ENCODE measurements at regions not wholly inside any gene's neighbourhood (a gene's known extent, or its start where the extent isn't known, plus 50 kb on each side); places are given as distances from the start of the nearest gene placed in this dataset.
A peak's percentile ranks its signal among the peaks of the same experiment; 100 is the strongest.

GRCh38 chr7:41457832-41458437 lies 245.0 kb downstream of the INHBA start:
- no peaks in the 10 kb centered on the region for H3K4me1 ChIP-seq (ENCODE audit: control insufficient read depth, insufficient read depth, low read length)
- no peak overlapping the region for H3K4me3 ChIP-seq (ENCODE audit: insufficient read depth, low read depth, low read length)
- H3K9me3 ChIP-seq (ENCODE audit: control insufficient read depth, low read length): no peaks in the 10 kb centered on the region
- no peaks in the 10 kb centered on the region for H3K27me3 ChIP-seq (ENCODE audit: control insufficient read depth, insufficient read depth, low read length, poor library complexity, severe bottlenecking)
- H3K27ac ChIP-seq (ENCODE audit: insufficient read depth, low read depth, low read length, poor library complexity, severe bottlenecking): no peak overlapping the region
- H3K36me3 ChIP-seq (ENCODE audit: control insufficient read depth, insufficient read depth, low read length): no peaks in the 10 kb centered on the region

- no peak overlapping the region for H3K27ac ChIP-seq (ENCODE audit: insufficient read depth, low read depth, low read length, poor library complexity, severe bottlenecking)
- no peaks in the 10 kb centered on the region for H3K36me3 ChIP-seq (ENCODE audit: control insufficient read depth, insufficient read depth, low read length)
- no peak overlapping the region for H3K4me3 ChIP-seq (ENCODE audit: insufficient read depth, low read depth, low read length)
- no peaks in the 10 kb centered on the region for H3K4me1 ChIP-seq (ENCODE audit: control insufficient read depth, insufficient read depth, low read length)
- no peaks in the 10 kb centered on the region for H3K9me3 ChIP-seq (ENCODE audit: control insufficient read depth, low read length)
- H3K27me3 ChIP-seq (ENCODE audit: control insufficient read depth, insufficient read depth, low read length, poor library complexity, severe bottlenecking): no peaks in the 10 kb centered on the region
- WGBS, 2 experiments: 100% methylated on average over 1 of the region's 1 CpG; no CpG with 5 or more reads in 1 of the 2 experiments
These were observed 251.1 kb downstream of the INHBA start for GRCh38 chr7:41451826-41452225.

- 94 to 97% methylated on average over 5 of the region's 5 CpGs for WGBS, 2 experiments
- Histone ChIP-seq H3K27ac (ENCODE audit: insufficient read depth, low read depth, low read length, poor library complexity, severe bottlenecking) (no peak overlapping the region), H3K36me3 (ENCODE audit: control insufficient read depth, insufficient read depth, low read length) (no peaks in the 10 kb centered on the region), H3K4me3 (ENCODE audit: insufficient read depth, low read depth, low read length) (no peak overlapping the region), H3K27me3 (ENCODE audit: control insufficient read depth, insufficient read depth, low read length, poor library complexity, severe bottlenecking) (no peaks in the 10 kb centered on the region), H3K9me3 (ENCODE audit: control insufficient read depth, low read length) (no peaks in the 10 kb centered on the region), H3K4me1 (ENCODE audit: control insufficient read depth, insufficient read depth, low read length) (no peaks in the 10 kb centered on the region)
These were observed 253.2 kb downstream of the INHBA start for GRCh38 chr7:41449694-41450093.

- Histone ChIP-seq H3K4me3 (ENCODE audit: insufficient read depth, low read depth, low read length) (no peak overlapping the region), H3K36me3 (ENCODE audit: control insufficient read depth, insufficient read depth, low read length) (no peaks in the 10 kb centered on the region), H3K9me3 (ENCODE audit: control insufficient read depth, low read length) (no peaks in the 10 kb centered on the region), H3K27me3 (ENCODE audit: control insufficient read depth, insufficient read depth, low read length, poor library complexity, severe bottlenecking) (no peaks in the 10 kb centered on the region), H3K27ac (ENCODE audit: insufficient read depth, low read depth, low read length, poor library complexity, severe bottlenecking) (no peak overlapping the region), H3K4me1 (ENCODE audit: control insufficient read depth, insufficient read depth, low read length) (no peaks in the 10 kb centered on the region)
- WGBS, 2 experiments: 87 to 88% methylated on average over 3 of the region's 3 CpGs
These were observed 253.6 kb downstream of the INHBA start for GRCh38 chr7:41449286-41449685.

- Histone ChIP-seq H3K4me3 (ENCODE audit: insufficient read depth, low read depth, low read length) (no peak overlapping the region), H3K9me3 (ENCODE audit: control insufficient read depth, low read length) (no peaks in the 10 kb centered on the region), H3K27ac (ENCODE audit: insufficient read depth, low read depth, low read length, poor library complexity, severe bottlenecking) (no peak overlapping the region), H3K36me3 (ENCODE audit: control insufficient read depth, insufficient read depth, low read length) (no peaks in the 10 kb centered on the region), H3K27me3 (ENCODE audit: control insufficient read depth, insufficient read depth, low read length, poor library complexity, severe bottlenecking) (no peaks in the 10 kb centered on the region), H3K4me1 (ENCODE audit: control insufficient read depth, insufficient read depth, low read length) (no peaks in the 10 kb centered on the region)
These were observed 254.8 kb downstream of the INHBA start for GRCh38 chr7:41448104-41448503.

GRCh38 chr7:41447450-41448042 lies 255.3 kb downstream of the INHBA start:
- no peaks in the 10 kb centered on the region for H3K27me3 ChIP-seq (ENCODE audit: control insufficient read depth, insufficient read depth, low read length, poor library complexity, severe bottlenecking)
- H3K36me3 ChIP-seq (ENCODE audit: control insufficient read depth, insufficient read depth, low read length): no peaks in the 10 kb centered on the region
- H3K4me3 ChIP-seq (ENCODE audit: insufficient read depth, low read depth, low read length): no peak overlapping the region
- no peaks in the 10 kb centered on the region for H3K4me1 ChIP-seq (ENCODE audit: control insufficient read depth, insufficient read depth, low read length)
- H3K27ac ChIP-seq (ENCODE audit: insufficient read depth, low read depth, low read length, poor library complexity, severe bottlenecking): no peak overlapping the region
- 92 to 94% methylated on average over 9 of the region's 9 CpGs for WGBS, 2 experiments
- no peaks in the 10 kb centered on the region for H3K9me3 ChIP-seq (ENCODE audit: control insufficient read depth, low read length)

GRCh38 chr7:41446606-41447449 lies 256.1 kb downstream of the INHBA start:
- no peak overlapping the region for H3K4me3 ChIP-seq (ENCODE audit: insufficient read depth, low read depth, low read length)
- 91 to 92% methylated on average over 6 to 7 of the region's 7 CpGs for WGBS, 2 experiments
- no peaks in the 10 kb centered on the region for H3K9me3 ChIP-seq (ENCODE audit: control insufficient read depth, low read length)
- H3K4me1 ChIP-seq (ENCODE audit: control insufficient read depth, insufficient read depth, low read length): no peaks in the 10 kb centered on the region
- H3K36me3 ChIP-seq (ENCODE audit: control insufficient read depth, insufficient read depth, low read length): no peaks in the 10 kb centered on the region
- H3K27me3 ChIP-seq (ENCODE audit: control insufficient read depth, insufficient read depth, low read length, poor library complexity, severe bottlenecking): no peaks in the 10 kb centered on the region
- H3K27ac ChIP-seq (ENCODE audit: insufficient read depth, low read depth, low read length, poor library complexity, severe bottlenecking): no peak overlapping the region

GRCh38 chr7:41445946-41446345 lies 256.9 kb downstream of the INHBA start:
- no peak overlapping the region for H3K4me3 ChIP-seq (ENCODE audit: insufficient read depth, low read depth, low read length)
- no peaks in the 10 kb centered on the region for H3K9me3 ChIP-seq (ENCODE audit: control insufficient read depth, low read length)
- H3K27me3 ChIP-seq (ENCODE audit: control insufficient read depth, insufficient read depth, low read length, poor library complexity, severe bottlenecking): no peaks in the 10 kb centered on the region
- H3K27ac ChIP-seq (ENCODE audit: insufficient read depth, low read depth, low read length, poor library complexity, severe bottlenecking): no peak overlapping the region
- no peaks in the 10 kb centered on the region for H3K36me3 ChIP-seq (ENCODE audit: control insufficient read depth, insufficient read depth, low read length)
- WGBS, 2 experiments: 67 to 71% methylated on average over 3 of the region's 3 CpGs
- H3K4me1 ChIP-seq (ENCODE audit: control insufficient read depth, insufficient read depth, low read length): no peaks in the 10 kb centered on the region

- no peaks in the 10 kb centered on the region for H3K36me3 ChIP-seq (ENCODE audit: control insufficient read depth, insufficient read depth, low read length)
- no peaks in the 10 kb centered on the region for H3K9me3 ChIP-seq (ENCODE audit: control insufficient read depth, low read length)
- no peak overlapping the region for H3K27ac ChIP-seq (ENCODE audit: insufficient read depth, low read depth, low read length, poor library complexity, severe bottlenecking)
- no peaks in the 10 kb centered on the region for H3K4me1 ChIP-seq (ENCODE audit: control insufficient read depth, insufficient read depth, low read length)
- no peak overlapping the region for H3K4me3 ChIP-seq (ENCODE audit: insufficient read depth, low read depth, low read length)
- whole genome bisulfite sequencing, 2 experiments: 94 to 95% methylated on average over 1 of the region's 1 CpG
- no peaks in the 10 kb centered on the region for H3K27me3 ChIP-seq (ENCODE audit: control insufficient read depth, insufficient read depth, low read length, poor library complexity, severe bottlenecking)
These were observed 257.5 kb downstream of the INHBA start for GRCh38 chr7:41445432-41445831.

GRCh38 chr7:41439515-41439879 lies 263.4 kb downstream of the INHBA start:
- WGBS, 2 experiments: 84 to 91% methylated on average over 7 of the region's 7 CpGs

More at GRCh38 chr7:41439515-41439879, 263.4 kb downstream of the INHBA start:
- H3K9me3 ChIP-seq (ENCODE audit: control insufficient read depth, low read length): no peaks in the 10 kb centered on the region
- H3K27ac ChIP-seq (ENCODE audit: insufficient read depth, low read depth, low read length, poor library complexity, severe bottlenecking): peak overlapping the region; percentile 16
- H3K27me3 ChIP-seq (ENCODE audit: control insufficient read depth, insufficient read depth, low read length, poor library complexity, severe bottlenecking): no peaks in the 10 kb centered on the region
- no peaks in the 10 kb centered on the region for H3K36me3 ChIP-seq (ENCODE audit: control insufficient read depth, insufficient read depth, low read length)
- no peak overlapping the region for H3K4me3 ChIP-seq (ENCODE audit: insufficient read depth, low read depth, low read length)
- H3K4me1 ChIP-seq (ENCODE audit: control insufficient read depth, insufficient read depth, low read length): no peaks in the 10 kb centered on the region
